HG02642 (cell line): ENCODE measurements at regions not wholly inside any gene's neighbourhood (a gene's known extent, or its start where the extent isn't known, plus 50 kb on each side); places are given as distances from the start of the nearest gene placed in this dataset.

ENCODE experiments used
- ATAC-seq: cut with Tn5 transposase; IDR thresholded peaks from one replicate; pipeline ENCODE4 v1.9.1; 2021; ENCODE audit warnings: mild to moderate bottlenecking; ENCODE audit not compliant: unreplicated experiment, poor library complexity

- ATAC-seq: no peak
Measured at GRCh38 chr11:104618954-104619353, 279.3 kb downstream of the CASP12 start.

- ATAC-seq: no peak
Measured at GRCh38 chr11:104614961-104615360, 283.3 kb downstream of the CASP12 start.

GRCh38 chr11:104614117-104614680, 284.1 kb downstream of the CASP12 start:
- no peak for ATAC-seq

DNA sequence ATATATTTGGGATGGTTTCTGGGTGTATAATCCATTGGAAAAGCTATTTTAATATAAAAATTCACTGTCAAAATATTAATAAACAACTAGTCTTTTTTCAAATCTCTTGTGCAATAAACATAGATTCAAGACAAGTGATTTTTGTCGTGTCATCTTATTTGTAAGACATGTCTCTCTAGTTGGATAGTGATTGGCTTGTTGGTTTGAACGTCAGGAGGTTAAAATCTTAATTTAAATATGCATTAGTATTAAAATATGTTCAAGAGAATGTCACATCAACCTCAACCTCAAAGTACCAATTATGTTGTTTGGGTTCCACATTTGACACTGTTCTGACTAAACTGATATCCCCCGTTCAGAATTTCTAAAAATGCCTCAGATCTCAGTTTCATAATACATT, 287.6 kb downstream of the CASP12 start:
- ATAC-seq: no peak

DNA sequence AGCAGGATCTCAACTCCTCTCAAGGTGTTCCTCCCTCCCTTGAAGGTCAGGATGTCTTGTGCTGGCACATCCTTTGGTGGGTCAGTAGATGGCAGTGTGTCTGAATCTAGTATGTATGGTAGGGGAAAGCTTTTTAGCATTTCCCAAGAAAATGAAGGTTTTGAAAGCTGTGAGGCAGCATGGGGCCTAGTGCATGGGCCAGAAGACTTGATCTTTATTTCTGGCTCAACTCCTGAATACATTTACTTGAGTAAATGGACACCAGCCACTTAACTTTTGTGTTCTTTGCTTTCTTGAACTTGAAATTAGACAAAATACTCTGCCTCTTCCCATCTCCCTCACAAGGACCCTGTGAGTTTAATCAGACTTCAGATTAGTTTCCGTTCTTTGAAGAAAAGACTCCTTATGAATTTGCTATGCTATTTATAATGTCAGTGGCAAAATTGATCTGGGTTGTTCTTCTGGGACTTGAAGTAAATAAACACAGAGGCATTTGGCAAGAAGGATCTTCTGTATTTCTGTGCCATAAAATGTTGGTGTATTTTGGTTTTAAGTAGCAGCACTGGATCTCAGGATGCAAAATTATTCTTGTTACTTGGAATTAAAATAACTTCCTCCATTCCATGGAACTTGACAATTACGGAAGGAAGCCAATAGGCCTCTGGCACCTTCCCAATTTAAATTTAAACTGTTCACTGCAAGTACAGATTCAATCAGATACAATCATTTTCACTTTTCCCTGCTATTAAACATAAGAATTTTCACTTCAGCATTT, 288.8 kb downstream of the CASP12 start:
- ATAC-seq: peak; percentile 95

- ATAC-seq: no peak
Measured at GRCh38 chr11:104602643-104603042, 295.6 kb downstream of the CASP12 start.

- no peak for ATAC-seq
Measured at GRCh38 chr11:104594228-104594958, 303.9 kb downstream of the CASP12 start.

- no peak for ATAC-seq
Measured at GRCh38 chr11:104588970-104589369, 309.3 kb downstream of the CASP12 start.

DNA sequence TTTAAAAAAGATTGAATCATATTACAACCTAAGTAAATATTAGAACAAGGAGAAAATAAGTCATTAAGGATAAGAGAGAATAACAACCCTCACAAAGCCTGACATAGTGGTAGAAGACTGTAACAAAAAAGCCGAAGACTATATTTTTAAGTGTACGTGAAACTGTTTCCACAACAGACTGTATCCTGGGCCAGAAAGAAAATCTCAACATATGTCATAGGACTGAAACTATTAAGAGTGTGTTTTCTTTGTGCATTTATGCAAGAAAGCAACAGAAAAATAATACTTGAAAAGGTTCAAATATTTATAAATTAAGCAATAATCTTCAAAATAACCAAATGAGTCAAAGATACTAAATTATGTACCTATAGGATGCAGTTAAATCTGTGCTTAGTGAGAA, 309.8 kb downstream of the CASP12 start:
- ATAC-seq: no peak

DNA sequence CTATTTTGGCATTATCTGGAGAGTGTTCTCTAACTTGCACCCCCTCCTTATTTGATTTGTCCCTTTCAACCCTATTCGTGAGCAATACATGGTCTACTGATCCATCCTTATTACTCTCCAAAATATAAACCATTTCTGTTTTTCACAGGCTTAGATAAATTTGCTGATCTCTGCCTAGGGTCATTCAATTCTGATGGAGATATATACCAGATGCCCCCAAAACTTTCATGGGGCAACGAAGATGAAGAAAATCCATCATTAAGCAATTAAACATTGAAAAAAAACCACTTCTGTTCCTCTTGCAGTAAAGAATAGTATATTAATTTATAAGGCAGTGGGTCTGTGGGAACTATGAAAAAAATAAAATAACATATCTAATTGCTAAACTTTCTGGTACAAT, 313.4 kb downstream of the CASP12 start:
- no peak for ATAC-seq

- no peak for ATAC-seq
Measured at GRCh38 chr11:104583857-104584256, 314.4 kb downstream of the CASP12 start.

- no peak for ATAC-seq
Measured at GRCh38 chr11:104582431-104582830, 315.8 kb downstream of the CASP12 start.

DNA sequence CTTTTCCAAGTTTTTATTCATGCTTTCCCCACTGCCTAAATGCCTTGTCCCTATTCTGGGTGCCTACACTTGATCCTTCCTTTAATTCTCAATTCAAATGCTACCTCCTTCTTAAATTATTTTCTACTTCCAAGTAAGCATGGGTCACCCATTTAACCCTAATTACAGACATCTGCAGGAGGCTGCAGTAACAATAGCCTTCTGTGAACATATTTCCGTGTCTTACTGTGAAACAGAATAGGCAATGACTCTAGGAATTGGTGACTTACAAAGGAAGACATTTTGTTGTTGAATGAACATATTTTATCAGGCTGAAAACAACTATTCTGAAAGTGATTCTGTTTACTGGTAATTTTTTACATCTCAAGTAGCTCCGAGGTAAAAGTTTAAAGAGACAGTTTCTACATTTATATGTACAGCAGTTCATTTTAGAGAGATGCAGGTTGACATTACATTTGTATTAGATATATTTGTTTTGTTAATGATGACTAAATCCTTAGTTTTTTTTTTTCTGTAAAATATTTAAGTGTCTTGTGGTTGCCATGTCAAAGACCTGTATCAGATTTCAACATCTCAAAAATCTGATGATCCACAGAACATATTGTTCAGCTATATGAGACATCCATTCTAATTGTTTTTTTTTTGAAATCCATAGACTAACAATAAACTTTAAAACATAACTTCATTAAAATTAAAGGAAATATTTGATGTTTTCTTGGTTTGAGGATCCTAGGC, 316.8 kb downstream of the CASP12 start:
- no peak for ATAC-seq

DNA sequence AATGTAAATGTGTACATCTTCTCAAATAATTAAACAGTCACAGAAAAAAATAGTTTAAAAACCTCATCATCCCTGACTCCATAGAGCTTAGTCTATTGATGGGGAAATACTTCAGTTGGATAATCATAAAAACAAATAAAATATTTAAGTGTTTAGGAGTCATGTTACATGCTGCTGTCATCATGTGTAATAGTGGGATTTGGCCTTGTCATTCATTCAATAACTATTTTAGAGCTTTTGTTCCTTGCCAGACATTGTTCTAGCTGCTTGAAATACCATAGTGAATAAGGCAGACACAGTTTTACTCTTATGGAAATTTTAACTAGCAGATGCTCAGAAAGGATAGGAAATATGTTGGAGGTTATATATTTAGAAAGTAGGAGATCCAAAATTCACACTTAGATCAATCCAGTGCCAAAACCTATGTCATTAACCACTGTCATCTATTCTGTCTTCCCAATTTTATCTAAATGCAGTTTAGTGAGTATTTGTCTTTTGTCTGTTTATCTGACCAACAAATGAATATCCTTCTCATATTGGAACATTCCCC, 324.7 kb downstream of the CASP12 start:
- ATAC-seq: no peak

DNA sequence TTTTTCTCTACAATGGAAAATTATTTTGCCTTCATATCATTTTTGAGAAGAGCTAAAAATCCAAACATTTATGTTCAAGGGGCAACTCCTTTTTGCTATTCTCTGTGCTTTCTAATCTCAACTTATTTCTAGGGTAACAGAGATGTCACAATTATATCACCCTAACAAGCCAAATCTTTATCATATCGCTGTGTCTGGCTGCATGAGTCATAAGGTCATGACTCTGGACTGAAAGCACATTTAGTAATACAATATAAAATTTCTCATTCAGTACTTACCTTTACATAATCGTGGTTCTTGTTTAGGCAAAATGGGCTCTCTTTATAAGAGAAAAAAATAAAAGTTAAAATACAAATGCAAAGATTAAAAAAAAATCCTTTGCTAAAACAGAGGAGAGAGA, 326.0 kb downstream of the CASP12 start:
- no peak for ATAC-seq

DNA sequence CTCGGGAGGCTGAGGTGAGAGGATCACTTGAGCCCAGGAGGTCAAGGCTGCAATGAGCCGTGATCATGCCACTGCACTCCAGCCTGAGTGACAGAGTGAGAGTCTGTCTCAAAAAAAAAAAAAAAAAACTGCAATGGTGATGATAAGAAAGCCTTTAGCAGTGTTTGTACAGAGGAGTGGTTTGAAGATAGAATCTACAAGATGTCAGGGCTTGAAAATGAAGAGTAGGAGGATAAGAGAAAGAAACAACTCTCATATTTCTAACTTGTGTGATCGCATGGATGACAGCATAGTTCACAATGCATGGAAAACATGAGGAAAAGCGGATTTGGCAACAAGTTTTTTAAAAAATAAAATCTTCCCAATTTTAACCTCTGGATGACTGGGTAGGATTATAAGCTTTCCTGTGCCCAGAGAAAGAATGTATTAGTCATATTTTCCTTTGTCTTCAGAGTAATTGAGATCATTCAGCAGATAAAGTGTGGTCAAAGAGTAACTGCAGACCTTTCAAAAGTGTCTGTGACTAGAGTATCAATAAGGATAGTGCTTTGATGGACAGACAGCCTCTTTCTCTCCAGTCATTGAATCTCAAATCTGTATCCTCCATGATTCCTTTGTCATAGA, 328.1 kb downstream of the CASP12 start:
- ATAC-seq: no peak

DNA sequence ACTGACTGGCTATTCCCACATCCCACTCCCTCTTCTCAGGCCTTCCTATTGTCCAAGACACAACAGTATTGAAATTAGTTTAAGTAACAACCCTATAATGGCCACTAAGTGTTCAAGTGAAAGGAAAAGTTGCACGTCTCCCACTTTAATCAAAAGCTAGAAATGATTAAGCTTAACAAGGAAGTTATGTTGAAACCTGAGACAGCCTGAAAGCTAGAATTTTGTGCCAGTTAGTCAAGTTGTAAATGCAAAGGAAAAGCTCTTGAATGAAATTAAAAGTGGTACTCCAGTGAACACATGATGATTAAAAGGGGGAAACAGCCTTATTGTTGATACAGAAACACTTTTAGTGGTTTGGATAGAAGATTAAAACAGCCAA, 332.7 kb downstream of the CASP12 start:
- ATAC-seq: no peak

DNA sequence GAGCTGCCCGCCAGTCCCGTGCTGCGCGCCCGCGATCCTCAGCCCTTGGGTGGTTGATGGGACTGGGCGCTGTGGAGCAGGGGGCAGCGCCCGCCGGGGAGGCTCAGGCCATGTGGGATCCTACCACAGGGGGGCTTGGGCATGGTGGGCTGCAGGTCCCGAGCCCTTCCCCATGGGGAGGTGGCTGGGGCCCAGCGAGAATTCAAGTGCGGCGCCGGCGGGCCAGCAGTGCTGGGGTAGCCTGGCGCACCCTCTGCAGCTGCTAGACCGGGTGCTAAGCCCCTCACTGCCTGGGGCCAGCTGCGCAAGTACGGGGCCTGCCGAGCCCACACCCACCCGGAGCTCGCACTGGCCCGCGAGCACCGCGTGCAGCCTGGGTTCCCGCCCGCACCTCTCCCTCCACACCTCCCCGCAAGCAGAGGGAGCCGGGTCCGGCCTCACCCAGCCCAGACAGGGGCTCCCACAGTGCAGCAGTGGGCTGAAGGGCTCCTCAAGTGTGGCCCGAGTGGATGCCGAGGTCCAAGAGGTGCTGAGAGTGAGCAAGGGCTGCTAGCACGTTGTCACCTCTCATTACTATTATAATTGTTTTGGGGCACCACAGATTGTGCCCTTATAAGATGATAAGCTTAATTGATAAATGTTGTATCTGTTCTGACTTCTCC, 333.2 kb downstream of the CASP12 start:
- ATAC-seq: no peak

DNA sequence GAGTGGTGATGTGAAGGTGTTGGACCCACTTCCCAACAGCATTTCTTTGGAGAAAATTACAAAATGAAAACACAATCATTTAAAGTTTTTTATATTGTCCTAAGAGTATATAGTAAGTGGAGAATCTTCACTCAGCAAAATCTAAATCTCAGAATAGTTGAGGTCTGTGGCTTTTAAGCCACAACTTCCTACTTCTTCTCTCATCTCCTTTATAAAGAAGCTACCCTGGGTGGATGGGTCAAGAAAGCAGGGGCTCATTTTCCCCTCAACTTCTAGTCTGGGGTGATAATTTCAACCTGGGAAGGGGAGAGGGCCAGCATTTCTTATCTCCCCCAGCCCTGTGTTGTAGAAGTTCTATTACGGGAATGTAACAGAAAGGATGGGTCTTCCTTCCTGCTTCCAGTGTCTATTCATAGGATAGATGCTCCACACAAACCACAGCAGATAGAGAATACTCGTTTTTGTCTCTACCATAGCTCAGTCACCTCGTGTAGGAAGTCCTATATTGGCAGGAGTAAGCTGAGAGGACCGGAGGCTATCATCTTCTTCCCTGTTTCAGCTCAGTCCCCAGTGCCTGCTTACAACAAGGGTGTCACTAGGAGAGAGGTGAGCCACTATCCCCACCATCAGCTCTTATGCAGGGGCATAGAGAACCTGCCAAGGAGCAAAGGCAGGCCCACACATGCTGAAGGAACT, 341.5 kb downstream of the CASP12 start:
- no peak for ATAC-seq
